ENCODE measurements at regions not wholly inside any gene's neighbourhood (a gene's known extent, or its start where the extent isn't known, plus 50 kb on each side); places are given as distances from the start of the nearest gene placed in this dataset.

- intact Hi-C loops (cut with DNase I): no loop called here
- no peak overlapping the region for H3K4me3 ChIP-seq (ENCODE audit: low read length in 3 of 3)
- H3K36me3 ChIP-seq (ENCODE audit: control insufficient read depth in 2 of 3, insufficient read depth in 3 of 3, low read length in 3 of 3): no peaks in the 10 kb centered on the region
- H3K4me1 ChIP-seq (ENCODE audit: control insufficient read depth in 2 of 3, insufficient read depth in 2 of 3, low read depth in 1 of 3, low read length in 3 of 3): peaks cover 0 to 7% (median 0%) of the 10 kb centered on the region in 3 donors
- DNase-seq: no peak
- TF ChIP-seq CTCF (IDR thresholded peaks at IDR 0.05; ENCODE audit: borderline replicate concordance, extremely low read depth, insufficient read depth): no peak
- FAIRE-seq: no peak
- H3K27me3 ChIP-seq (ENCODE audit: control insufficient read depth, insufficient read depth, low read length): no peaks in the 10 kb centered on the region
- no peak overlapping the region for H3K27ac ChIP-seq (ENCODE audit: low read depth in 2 of 2, low read length in 2 of 2)
- no peaks in the 10 kb centered on the region for H3K9me3 ChIP-seq (ENCODE audit: control insufficient read depth in 2 of 3, insufficient read depth in 1 of 3, low read length in 3 of 3)
- no peak overlapping the region for H3K9ac ChIP-seq (ENCODE audit: low read length in 3 of 3)
Measured at GRCh38 chr1:172895761-172896160, 155.0 kb downstream of the TNFSF18 start.

GRCh38 chr1:172897738-172898137 is 153.0 kb downstream of the TNFSF18 start:
- TF ChIP-seq CTCF (IDR thresholded peaks at IDR 0.05; ENCODE audit: borderline replicate concordance, extremely low read depth, insufficient read depth): no peak
- Histone ChIP-seq H3K4me1 (ENCODE audit: control insufficient read depth in 2 of 3, insufficient read depth in 2 of 3, low read depth in 1 of 3, low read length in 3 of 3) (peaks cover 0 to 7% (median 0%) of the 10 kb centered on the region in 3 donors), H3K9ac (ENCODE audit: low read length in 3 of 3) (no peak overlapping the region)

GRCh38 chr1:172898866-172899265 is 151.9 kb downstream of the TNFSF18 start:
- DNase-seq (no peak), FAIRE-seq (no peak)
- H3K27ac ChIP-seq (ENCODE audit: low read depth in 2 of 2, low read length in 2 of 2): no peak overlapping the region
- no peaks in the 10 kb centered on the region for H3K36me3 ChIP-seq (ENCODE audit: control insufficient read depth in 2 of 3, insufficient read depth in 3 of 3, low read length in 3 of 3)
- no peak overlapping the region for H3K9ac ChIP-seq (ENCODE audit: low read length in 3 of 3)
- no peaks in the 10 kb centered on the region for H3K9me3 ChIP-seq (ENCODE audit: control insufficient read depth in 2 of 3, insufficient read depth in 1 of 3, low read length in 3 of 3)
- no peaks in the 10 kb centered on the region for H3K27me3 ChIP-seq (ENCODE audit: control insufficient read depth, insufficient read depth, low read length)
- intact Hi-C loops (cut with DNase I): no loop called here
- no peak for TF ChIP-seq CTCF (IDR thresholded peaks at IDR 0.05; ENCODE audit: borderline replicate concordance, extremely low read depth, insufficient read depth)
- no peak overlapping the region for H3K4me3 ChIP-seq (ENCODE audit: low read length in 3 of 3)
- peaks cover 0 to 2% (median 0%) of the 10 kb centered on the region in 3 donors for H3K4me1 ChIP-seq (ENCODE audit: control insufficient read depth in 2 of 3, insufficient read depth in 2 of 3, low read depth in 1 of 3, low read length in 3 of 3)

More at GRCh38 chr1:172897738-172898137, 153.0 kb downstream of the TNFSF18 start:
- H3K27ac ChIP-seq (ENCODE audit: low read depth in 2 of 2, low read length in 2 of 2): no peak overlapping the region
- H3K9me3 ChIP-seq (ENCODE audit: control insufficient read depth in 2 of 3, insufficient read depth in 1 of 3, low read length in 3 of 3): no peaks in the 10 kb centered on the region
- intact Hi-C loops (cut with DNase I): no loop called here
- no peaks in the 10 kb centered on the region for H3K36me3 ChIP-seq (ENCODE audit: control insufficient read depth in 2 of 3, insufficient read depth in 3 of 3, low read length in 3 of 3)
- H3K4me3 ChIP-seq (ENCODE audit: low read length in 3 of 3): no peak overlapping the region
- H3K27me3 ChIP-seq (ENCODE audit: control insufficient read depth, insufficient read depth, low read length): no peaks in the 10 kb centered on the region
- FAIRE-seq: no peak
- no peak for DNase-seq

GRCh38 chr1:172900376-172900997 is 150.3 kb downstream of the TNFSF18 start:
- no peak for FAIRE-seq
- Histone ChIP-seq H3K9ac (ENCODE audit: low read length in 3 of 3) (no peak overlapping the region), H3K36me3 (ENCODE audit: control insufficient read depth in 2 of 3, insufficient read depth in 3 of 3, low read length in 3 of 3) (no peaks in the 10 kb centered on the region), H3K9me3 (ENCODE audit: control insufficient read depth in 2 of 3, insufficient read depth in 1 of 3, low read length in 3 of 3) (no peaks in the 10 kb centered on the region), H3K27me3 (ENCODE audit: control insufficient read depth, insufficient read depth, low read length) (no peaks in the 10 kb centered on the region), H3K4me3 (ENCODE audit: low read length in 3 of 3) (no peak overlapping the region), H3K27ac (ENCODE audit: low read depth in 2 of 2, low read length in 2 of 2) (no peak overlapping the region), H3K4me1 (ENCODE audit: control insufficient read depth in 2 of 3, insufficient read depth in 2 of 3, low read depth in 1 of 3, low read length in 3 of 3) (no peaks in the 10 kb centered on the region)
- DNase-seq: no peak
- TF ChIP-seq CTCF (IDR thresholded peaks at IDR 0.05; ENCODE audit: borderline replicate concordance, extremely low read depth, insufficient read depth): no peak
- intact Hi-C loops (cut with DNase I): no loop called here
